NCI-H2029 (cell line): ENCODE measurements at regions not wholly inside any gene's neighbourhood (a gene's known extent, or its start where the extent isn't known, plus 50 kb on each side); places are given as distances from the start of the nearest gene placed in this dataset.
"Not testable (repeated sequence)": the region's sequence is repeated elsewhere in the genome, so short reads cannot be mapped to it uniquely, and the experiment has no call there.

Experiments used
- DNase-seq: peaks from one replicate; lab custom pipeline; 2025; lab: John Stamatoyannopoulos, UW

- DNase-seq: no peak
Observed at GRCh38 chr1:173257805-173258204, 50.7 kb upstream of the TNFSF4 start.

- no peak for DNase-seq
Observed at GRCh38 chr1:173258479-173259264, 51.5 kb upstream of the TNFSF4 start.

DNA sequence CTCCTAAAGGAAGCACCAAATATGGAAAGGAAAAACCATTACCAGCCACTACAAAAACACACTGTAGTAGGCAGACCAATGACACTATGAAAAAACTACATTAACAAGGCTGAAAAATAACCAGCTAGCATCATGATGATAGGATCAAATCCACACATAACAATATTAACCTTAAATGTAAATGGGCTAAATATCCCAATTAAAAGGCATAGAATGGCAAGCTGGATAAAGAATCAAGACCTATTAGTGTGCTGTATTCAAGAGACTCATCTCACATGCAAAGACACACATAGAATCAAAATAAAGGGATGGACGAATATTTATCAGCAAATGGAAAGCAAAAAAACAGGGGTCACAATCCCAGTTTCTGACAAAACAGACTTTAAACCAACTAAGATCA lies 53.2 kb upstream of the TNFSF4 start:
- not testable (repeated sequence) for DNase-seq

DNA sequence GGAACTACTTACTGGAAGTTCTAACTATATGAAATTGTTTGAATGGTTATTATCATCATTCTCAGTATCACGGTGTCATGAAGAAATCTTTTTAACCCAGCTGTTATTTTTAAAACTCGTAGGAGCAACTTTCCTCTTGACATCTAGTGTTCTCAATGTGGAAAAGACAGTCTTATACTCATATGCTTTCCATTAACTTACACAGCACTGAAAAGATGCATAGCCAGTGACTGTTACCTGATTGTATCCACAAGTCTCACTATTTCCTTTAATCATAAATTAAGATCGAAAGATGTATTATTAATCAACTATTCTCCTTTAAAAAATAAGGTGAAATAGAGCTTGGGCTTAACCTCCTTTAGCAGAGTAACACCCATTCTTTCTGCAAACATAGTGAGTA lies 59.7 kb upstream of the TNFSF4 start:
- no peak for DNase-seq

GRCh38 chr1:173267453-173267945 lies 60.4 kb upstream of the TNFSF4 start:
- DNase-seq: no peak

GRCh38 chr1:173268261-173268660 lies 61.1 kb upstream of the TNFSF4 start:
- DNase-seq: no peak

DNA sequence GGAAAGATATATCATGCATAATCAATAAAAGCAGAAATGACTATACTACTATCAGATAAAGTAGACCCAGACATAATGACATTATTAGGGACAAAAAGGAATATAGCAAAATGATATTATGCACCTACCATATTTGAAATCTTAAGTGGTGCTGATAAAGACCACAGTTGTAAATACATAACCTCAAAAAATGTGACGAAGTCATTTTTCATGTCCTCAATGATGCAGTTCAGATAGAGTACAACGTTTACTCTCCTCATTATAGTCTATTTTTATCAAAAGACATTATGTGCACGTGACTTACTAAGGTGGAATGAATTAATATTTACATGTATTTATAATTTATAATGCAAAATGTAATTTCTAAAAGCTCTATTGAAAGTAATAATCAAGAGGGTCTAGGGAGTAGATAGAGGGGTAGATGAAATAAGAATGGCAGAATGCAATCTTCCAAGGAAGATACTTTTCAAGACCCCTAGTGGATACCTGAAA lies 61.7 kb upstream of the TNFSF4 start:
- DNase-seq: no peak

DNA sequence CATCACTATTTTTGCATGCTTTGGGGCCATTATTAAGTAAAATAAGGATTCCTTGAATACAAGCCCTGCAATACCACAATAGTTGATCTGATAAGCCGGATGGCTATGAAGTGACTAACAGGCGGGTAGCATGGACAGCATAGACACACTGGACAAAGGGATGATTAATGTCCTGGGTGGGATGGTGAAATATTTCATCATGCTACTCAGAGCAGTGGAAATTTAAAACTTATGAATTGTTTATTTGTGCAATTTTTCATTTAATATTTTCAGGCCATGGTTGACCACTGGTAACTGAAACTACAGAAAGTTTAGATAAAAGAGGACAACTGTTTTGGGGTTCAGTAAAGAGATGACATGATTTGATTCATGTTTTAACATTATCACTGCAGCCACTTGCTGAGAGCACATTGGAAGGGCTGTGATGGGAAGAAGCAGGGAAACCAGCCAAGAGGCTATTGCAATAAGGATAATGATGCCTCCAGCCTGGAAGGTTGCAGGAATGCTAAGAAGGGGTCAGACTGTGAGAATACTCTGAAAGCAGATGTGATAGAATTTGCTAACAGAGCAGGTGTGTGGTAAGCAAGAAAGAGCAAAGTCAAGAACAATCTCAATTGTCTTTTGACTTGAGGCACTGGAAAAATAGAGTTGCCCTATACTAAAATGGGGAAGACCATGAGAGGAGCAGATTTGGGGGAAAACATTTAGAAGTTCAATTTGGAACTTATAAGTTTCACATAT lies 62.5 kb upstream of the TNFSF4 start:
- no peak for DNase-seq

DNA sequence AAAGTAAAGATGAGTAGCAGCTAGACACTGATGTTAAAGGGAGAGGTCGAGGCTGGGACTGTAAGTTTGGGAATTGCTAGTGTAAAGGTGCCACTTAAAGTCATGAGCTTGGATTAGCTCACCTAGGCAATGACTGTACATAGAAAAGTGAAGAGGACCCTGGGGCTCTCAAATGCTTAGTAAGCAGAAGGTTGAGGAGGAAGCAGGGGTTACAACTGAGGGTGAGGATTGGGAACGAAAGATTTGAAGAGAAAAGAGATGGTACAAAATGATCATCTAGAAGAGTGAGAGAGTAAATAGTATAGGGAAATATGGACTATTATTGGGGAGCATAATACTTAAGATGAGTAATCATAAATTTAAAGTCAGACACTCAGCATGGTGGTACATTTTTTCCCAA lies 63.1 kb upstream of the TNFSF4 start:
- DNase-seq: no peak

- not testable (repeated sequence) for DNase-seq
Observed at GRCh38 chr1:173271021-173271420, 63.9 kb upstream of the TNFSF4 start.

GRCh38 chr1:173275496-173275895 lies 68.4 kb upstream of the TNFSF4 start:
- no peak for DNase-seq

- DNase-seq: no peak
Observed at GRCh38 chr1:173276922-173277800, 70.0 kb upstream of the TNFSF4 start.

- no peak for DNase-seq
Observed at GRCh38 chr1:173280899-173281660, 73.9 kb upstream of the TNFSF4 start.

GRCh38 chr1:173285048-173285447 lies 77.9 kb upstream of the TNFSF4 start:
- no peak for DNase-seq

GRCh38 chr1:173287785-173288184 lies 80.7 kb upstream of the TNFSF4 start:
- DNase-seq: no peak

- no peak for DNase-seq
Observed at GRCh38 chr1:173293756-173294155, 86.6 kb upstream of the TNFSF4 start.

- DNase-seq: no peak
Observed at GRCh38 chr1:173294843-173295242, 87.7 kb upstream of the TNFSF4 start.

DNA sequence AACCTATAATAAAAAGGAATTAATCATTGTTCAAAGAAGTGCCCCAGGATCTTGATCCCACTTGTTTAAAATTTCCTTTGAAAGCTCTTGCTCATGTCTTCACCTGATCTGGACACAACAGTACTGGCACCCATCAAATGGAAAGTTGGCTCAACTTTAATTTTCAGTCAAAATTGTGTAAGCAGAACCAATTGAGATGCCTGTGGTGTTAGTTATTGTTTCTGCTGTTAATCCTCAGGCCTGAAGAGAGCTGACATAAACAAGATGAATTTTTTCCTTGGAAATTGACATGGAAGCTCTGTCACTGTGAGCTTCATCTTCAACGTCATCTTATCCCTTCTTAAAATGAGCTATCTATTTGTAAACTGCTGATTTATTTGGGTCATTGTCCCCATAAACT lies 88.3 kb upstream of the TNFSF4 start:
- DNase-seq: no peak

DNA sequence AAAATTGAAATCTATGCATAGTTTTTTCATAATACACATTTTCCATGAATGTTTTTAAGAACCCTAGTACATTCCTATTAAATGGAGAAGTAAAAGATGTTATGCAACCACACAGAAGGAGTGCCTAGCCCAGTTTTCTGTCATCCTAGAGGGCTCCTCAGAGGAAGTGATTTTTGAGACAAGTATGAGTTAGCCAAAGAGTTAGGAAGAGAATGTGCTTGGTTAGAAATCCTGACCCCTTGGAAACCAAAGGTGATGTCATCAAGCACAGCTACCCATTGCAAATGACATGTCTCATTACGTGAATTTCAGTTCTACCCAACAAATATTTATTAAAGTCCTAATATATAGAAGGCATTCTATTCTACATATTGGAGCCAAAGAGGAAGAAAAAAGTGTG lies 88.9 kb upstream of the TNFSF4 start:
- no peak for DNase-seq

DNA sequence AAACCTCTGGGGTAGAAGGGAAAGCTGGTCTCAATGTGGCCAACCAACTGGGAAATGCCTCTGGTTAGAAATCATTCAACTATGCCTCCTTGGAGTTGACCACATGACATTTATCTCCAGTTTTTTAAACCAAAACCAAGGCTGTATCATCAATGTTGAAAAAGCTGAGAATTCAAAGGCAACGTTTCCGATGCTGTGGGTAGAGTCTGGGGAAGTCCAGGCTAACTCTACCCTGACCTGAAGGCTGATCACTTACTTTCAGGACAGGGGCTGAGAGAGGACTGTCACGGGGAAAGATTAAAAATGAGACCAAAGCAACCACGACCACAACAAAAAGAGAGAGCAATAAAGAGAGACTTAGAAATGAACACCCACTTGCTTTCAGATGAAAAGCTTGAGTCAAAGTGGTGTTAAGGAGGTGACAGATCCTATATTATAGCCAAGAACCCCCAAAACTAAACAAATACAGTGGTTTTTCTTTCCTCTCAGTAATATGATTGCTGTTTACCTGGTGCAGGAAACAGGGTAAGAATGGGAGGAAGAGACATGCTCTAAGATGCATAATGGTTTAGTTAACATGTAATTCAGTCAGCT lies 90.8 kb upstream of the TNFSF4 start:
- DNase-seq: no peak
